Left lung (tissue), 4 donors: ENCODE measurements at regions not wholly inside any gene's neighbourhood (a gene's known extent, or its start where the extent isn't known, plus 50 kb on each side); places are given as distances from the start of the nearest gene placed in this dataset.

Experiments used
- ATAC-seq: fragments of 200-7000 bp; cut with Tn5 transposase; one replicate; pipeline ENCODE4 v1.9.1; 2020; ENCODE audit warnings: moderate library complexity
- DNase-seq, 4 donors: peaks; one replicate each; pipeline ENCODE4 v3.0.0-alpha.2; 2013 to 2020
- H3K27ac ChIP-seq, 2 donors: fragments of 200-600 bp; sonication (generic) in 1 of 2; one replicate each; pipeline versions ENCODE4 v1.5.0 to v1.8.0; 2020 to 2021
- H3K27me3 ChIP-seq, 2 donors: fragments of 200-600 bp; sonication (generic) in 1 of 2; one replicate each; pipeline versions ENCODE4 v1.5.0 to v1.8.0; 2020 to 2021
- H3K36me3 ChIP-seq, 2 donors: fragments of 200-600 bp; sonication (generic) in 1 of 2; one replicate each; pipeline versions ENCODE4 v1.5.0 to v1.8.0; 2020 to 2021
- H3K4me1 ChIP-seq, 2 donors: fragments of 200-600 bp; one replicate each; pipeline ENCODE4 v1.8.0; 2021
- H3K4me3 ChIP-seq, 2 donors: fragments of 200-600 bp; sonication (generic) in 1 of 2; one replicate each; pipeline versions ENCODE4 v1.5.0 to v1.8.0; 2020 to 2021; ENCODE audit warnings: mild to moderate bottlenecking in 1 of 2
- H3K9me3 ChIP-seq, 2 donors: fragments of 200-600 bp; sonication (generic) in 1 of 2; one replicate each; pipeline versions ENCODE4 v1.5.0 to v1.8.0; 2020 to 2021
- CTCF ChIP-seq, 2 donors: fragments of 200-600 bp; sonication (generic) in 1 of 2; IDR thresholded peaks; one replicate each; pipeline versions ENCODE4 v1.5.0 to v1.8.0; 2021; ENCODE audit warnings: antibody characterized with exemption in 2 of 2
- intact Hi-C, 2 donors: fragments of 100-400 bp; cut with DNase I; formaldehyde crosslinking; loops; one replicate each; pipeline versions ENCODE4 v1.11.2 to v1.14.2; 2022
- donor health status: DM: no; HTN: yes; CAD: no.
- donor health status: DM: no; HTN: no; CAD: no.

- TF ChIP-seq CTCF (IDR thresholded peaks at IDR 0.05) = no peak
- Histone ChIP-seq H3K4me3 (no peak overlapping the region), H3K9me3 (no peaks in the 10 kb centered on the region), H3K4me1 (no peaks in the 10 kb centered on the region), H3K27me3 (no peaks in the 10 kb centered on the region), H3K27ac (no peak overlapping the region), H3K36me3 (no peaks in the 10 kb centered on the region)
- ATAC-seq (no peak), DNase-seq (no peak)
- intact Hi-C loops = no loop called here
Observed at GRCh38 chr2:217058791-217059755, 199.2 kb upstream of the TNP1 start.

- Histone ChIP-seq H3K9me3 (no peaks in the 10 kb centered on the region), H3K27me3 (no peaks in the 10 kb centered on the region), H3K4me3 (no peak overlapping the region), H3K27ac (no peak overlapping the region), H3K4me1 (no peaks in the 10 kb centered on the region), H3K36me3 (no peaks in the 10 kb centered on the region)
- no peak for DNase-seq
- no peak for ATAC-seq
- no peak for TF ChIP-seq CTCF (IDR thresholded peaks at IDR 0.05)
- intact Hi-C loops = no loop called here
Observed at GRCh38 chr2:217057773-217058172, 197.9 kb upstream of the TNP1 start.

GRCh38 chr2:217055624-217056023 lies 195.8 kb upstream of the TNP1 start:
- H3K9me3 ChIP-seq = no peaks in the 10 kb centered on the region
- no peak overlapping the region for H3K27ac ChIP-seq
- no peaks in the 10 kb centered on the region for H3K27me3 ChIP-seq
- H3K4me1 ChIP-seq = no peaks in the 10 kb centered on the region
- no peak for TF ChIP-seq CTCF (IDR thresholded peaks at IDR 0.05)
- no peak overlapping the region for H3K4me3 ChIP-seq
- H3K36me3 ChIP-seq = no peaks in the 10 kb centered on the region
- ATAC-seq = no peak
- no peak for DNase-seq
- intact Hi-C loops = no loop called here

- no peak for ATAC-seq
- no peaks in the 10 kb centered on the region for H3K27me3 ChIP-seq
- no peaks in the 10 kb centered on the region for H3K9me3 ChIP-seq
- H3K36me3 ChIP-seq = no peaks in the 10 kb centered on the region
- no peak for DNase-seq
- no peak overlapping the region for H3K27ac ChIP-seq
- H3K4me1 ChIP-seq = no peaks in the 10 kb centered on the region
- intact Hi-C loops = no loop called here
- TF ChIP-seq CTCF (IDR thresholded peaks at IDR 0.05) = no peak
- H3K4me3 ChIP-seq = no peak overlapping the region
Observed at GRCh38 chr2:217054791-217055190, 194.9 kb upstream of the TNP1 start.

GRCh38 chr2:217052856-217053577 lies 193.2 kb upstream of the TNP1 start:
- DNase-seq = no peak
- H3K27ac ChIP-seq = no peak overlapping the region
- intact Hi-C loops = no loop called here

More at GRCh38 chr2:217052856-217053577, 193.2 kb upstream of the TNP1 start:
- Histone ChIP-seq H3K4me3 (no peak overlapping the region), H3K9me3 (no peaks in the 10 kb centered on the region), H3K4me1 (no peaks in the 10 kb centered on the region), H3K27me3 (no peaks in the 10 kb centered on the region), H3K36me3 (no peaks in the 10 kb centered on the region)
- ATAC-seq = no peak
- no peak for TF ChIP-seq CTCF (IDR thresholded peaks at IDR 0.05)
